ENCODE measurements at regions not wholly inside any gene's neighbourhood (a gene's known extent, or its start where the extent isn't known, plus 50 kb on each side); places are given as distances from the start of the nearest gene placed in this dataset.

GRCh38 chr4:135548711-135549110 is 1347.1 kb upstream of the PABPC4L start:
- TF ChIP-seq POLR2A (IDR thresholded peaks at IDR 0.05): no peak
- WGBS, 2 donors: 91 to 96% methylated on average over 2 of the region's 2 CpGs

DNA sequence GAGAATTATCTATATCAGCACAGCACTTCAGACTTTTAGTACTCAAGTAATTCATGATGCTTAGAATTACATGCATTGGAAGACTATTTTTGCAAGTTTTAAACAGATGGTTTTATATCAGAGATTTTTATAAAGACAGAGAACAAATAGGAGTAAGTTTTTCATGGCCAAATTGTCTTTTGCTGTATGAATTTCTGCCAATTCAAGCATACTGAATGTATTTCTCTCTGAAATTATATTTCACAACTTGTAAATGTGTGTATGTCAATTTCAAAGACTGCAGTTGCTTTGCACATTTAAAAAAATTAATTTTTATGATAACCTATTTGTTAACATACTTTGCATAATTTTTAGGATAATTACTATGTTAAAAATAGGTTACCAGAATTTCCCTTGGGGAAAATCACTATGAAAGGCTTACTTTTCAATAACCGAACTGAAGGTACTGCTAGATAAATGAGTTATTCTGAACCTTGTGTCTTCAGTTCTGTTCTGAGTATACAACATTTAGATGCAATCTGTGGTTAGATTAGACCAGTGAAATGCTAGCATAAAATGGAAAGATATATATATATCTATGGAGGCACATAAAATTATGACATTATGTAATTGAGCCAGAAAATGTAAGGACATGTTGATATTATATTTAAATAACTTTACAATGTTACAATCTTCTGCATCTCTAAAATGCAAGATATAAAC is 1344.2 kb upstream of the PABPC4L start:
- no peak overlapping the region for H3K27ac ChIP-seq
- ATAC-seq (ENCODE audit: low FRiP score in 2 of 2) (no peak), DNase-seq (no peak)
- H3K4me3 ChIP-seq: no peak overlapping the region
- WGBS, 2 donors: 84% methylated on average over 1 of the region's 1 CpG
- H3K9me3 ChIP-seq: no peaks in the 10 kb centered on the region
- no peaks in the 10 kb centered on the region for H3K36me3 ChIP-seq
- H3K4me1 ChIP-seq: no peaks in the 10 kb centered on the region
- H3K27me3 ChIP-seq: no peaks in the 10 kb centered on the region
- TF ChIP-seq EP300 (IDR thresholded peaks at IDR 0.05) (no peak), CTCF (IDR thresholded peaks at IDR 0.05) (no peak), POLR2AphosphoS5 (IDR thresholded peaks at IDR 0.05) (no peak), POLR2A (IDR thresholded peaks at IDR 0.05) (no peak)

More at GRCh38 chr4:135548711-135549110, 1347.1 kb upstream of the PABPC4L start:
- Histone ChIP-seq H3K27me3 (no peaks in the 10 kb centered on the region), H3K27ac (no peak overlapping the region), H3K4me1 (no peaks in the 10 kb centered on the region), H3K4me3 (no peak overlapping the region), H3K36me3 (no peaks in the 10 kb centered on the region), H3K9me3 (no peaks in the 10 kb centered on the region)
- ATAC-seq (ENCODE audit: low FRiP score in 2 of 2): no peak
- no peak for DNase-seq

DNA sequence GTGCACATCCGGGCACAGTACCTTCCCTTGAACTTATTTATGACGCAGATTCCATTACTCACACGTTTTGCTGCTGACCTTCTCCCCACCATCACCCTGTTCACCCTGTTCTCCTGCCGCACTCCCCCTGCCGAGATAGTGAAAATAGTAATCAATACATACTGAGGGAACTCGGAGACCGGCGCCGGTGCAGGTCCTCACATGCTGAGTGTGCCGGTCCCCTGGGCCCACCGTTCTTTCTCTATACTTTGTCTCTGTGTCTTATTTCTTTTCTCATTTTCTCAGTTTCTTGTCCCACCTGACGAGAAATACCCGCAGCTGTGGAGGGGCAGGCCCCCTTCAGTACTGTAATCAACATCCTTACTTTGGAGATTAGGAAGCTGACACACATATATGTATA is 1337.1 kb upstream of the PABPC4L start:
- no peak overlapping the region for H3K4me3 ChIP-seq
- H3K27me3 ChIP-seq: no peaks in the 10 kb centered on the region
- H3K9me3 ChIP-seq: no peaks in the 10 kb centered on the region
- no peaks in the 10 kb centered on the region for H3K36me3 ChIP-seq
- DNase-seq: peak in 1 of 2 donors; percentile 26
- no peak for ATAC-seq (ENCODE audit: low FRiP score in 2 of 2)
- no peaks in the 10 kb centered on the region for H3K4me1 ChIP-seq
- TF ChIP-seq POLR2AphosphoS5 (IDR thresholded peaks at IDR 0.05) (no peak), POLR2A (IDR thresholded peaks at IDR 0.05) (no peak), EP300 (IDR thresholded peaks at IDR 0.05) (no peak), CTCF (IDR thresholded peaks at IDR 0.05) (no peak)
- no peak overlapping the region for H3K27ac ChIP-seq
- 90 to 95% methylated on average over 13 of the region's 13 CpGs for WGBS, 2 donors

DNA sequence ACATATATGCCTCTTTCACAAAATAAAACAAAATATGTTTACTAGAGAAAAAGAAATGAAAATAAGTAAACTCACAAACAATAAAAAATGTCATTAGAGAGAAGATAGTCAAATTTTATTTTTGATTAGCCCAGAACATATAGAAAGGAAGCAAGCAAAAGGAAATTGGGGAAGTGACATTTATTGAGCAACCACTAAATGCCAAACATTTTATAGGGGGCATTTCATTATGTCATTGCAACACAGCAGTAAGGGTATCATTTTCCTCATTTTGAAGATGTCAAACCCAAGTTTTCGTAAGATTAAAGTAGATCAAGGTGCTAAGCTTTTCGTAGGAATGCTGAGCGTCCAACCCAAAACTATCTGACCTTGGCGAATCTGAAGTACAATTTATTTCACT is 1331.5 kb upstream of the PABPC4L start:
- no peaks in the 10 kb centered on the region for H3K36me3 ChIP-seq
- DNase-seq (no peak), ATAC-seq (ENCODE audit: low FRiP score in 2 of 2) (no peak)
- no peak for TF ChIP-seq POLR2AphosphoS5 (IDR thresholded peaks at IDR 0.05)
- TF ChIP-seq CTCF (IDR thresholded peaks at IDR 0.05): no peak
- no peak for TF ChIP-seq EP300 (IDR thresholded peaks at IDR 0.05)
- TF ChIP-seq POLR2A (IDR thresholded peaks at IDR 0.05): no peak
- no peak overlapping the region for H3K4me3 ChIP-seq
- no peaks in the 10 kb centered on the region for H3K4me1 ChIP-seq
- no peaks in the 10 kb centered on the region for H3K27me3 ChIP-seq
- 89 to 91% methylated on average over 4 of the region's 4 CpGs for WGBS, 2 donors
- no peak overlapping the region for H3K27ac ChIP-seq
- H3K9me3 ChIP-seq: no peaks in the 10 kb centered on the region

DNA sequence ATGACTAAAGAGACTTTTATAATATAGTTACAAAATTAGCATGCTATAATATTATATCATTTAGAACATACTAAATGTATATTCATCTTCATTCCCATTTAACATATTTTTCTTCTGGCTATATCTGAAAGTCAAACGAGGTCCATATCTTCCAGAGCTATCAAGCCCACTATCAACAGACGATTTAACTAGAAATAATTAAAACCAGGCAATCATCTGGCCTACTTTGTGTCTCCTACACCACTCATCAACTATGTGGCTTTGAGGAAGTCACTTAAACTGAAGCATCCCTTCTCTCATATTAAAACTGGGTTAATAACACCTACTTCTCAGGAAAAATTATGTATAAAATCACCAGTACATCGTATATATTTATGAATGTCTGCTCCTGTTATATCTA is 1330.5 kb upstream of the PABPC4L start:
- WGBS, 2 donors: 62 to 64% methylated on average over 3 of the region's 3 CpGs
- no peak for ATAC-seq (ENCODE audit: low FRiP score in 2 of 2)

More for the DNA sequence above, 1330.5 kb upstream of the PABPC4L start:
- no peak for DNase-seq
- Histone ChIP-seq H3K27me3 (no peaks in the 10 kb centered on the region), H3K4me3 (no peak overlapping the region), H3K36me3 (no peaks in the 10 kb centered on the region), H3K27ac (no peak overlapping the region), H3K4me1 (no peaks in the 10 kb centered on the region), H3K9me3 (no peaks in the 10 kb centered on the region)
- TF ChIP-seq POLR2AphosphoS5 (IDR thresholded peaks at IDR 0.05) (no peak), POLR2A (IDR thresholded peaks at IDR 0.05) (no peak), EP300 (IDR thresholded peaks at IDR 0.05) (no peak), CTCF (IDR thresholded peaks at IDR 0.05) (no peak)

Data from upper lobe of left lung (tissue), 6 donors.